Neural cell (in vitro differentiated cells): ENCODE measurements at regions not wholly inside any gene's neighbourhood (a gene's known extent, or its start where the extent isn't known, plus 50 kb on each side); places are given as distances from the start of the nearest gene placed in this dataset.

ENCODE experiments used
- H2AFZ ChIP-seq: fragments of 200-600, 300-800 bp; sonication (generic), shearing (Covaris generic); 2 replicates; pipeline ENCODE4 v1.6.0; 2014; ENCODE audit warnings: low read depth, mild to moderate bottlenecking, antibody characterized with exemption, low read length, moderate library complexity
- H3F3A ChIP-seq: fragments of 200-600 bp; shearing (Covaris generic); 2 replicates; pipeline ENCODE4 v1.6.1; 2016; ENCODE audit warnings: mild to moderate bottlenecking, moderate library complexity, mixed read lengths, antibody characterized with exemption, low read length; ENCODE audit not compliant: insufficient read depth, poor library complexity, severe bottlenecking
- H3K27ac ChIP-seq: fragments of 200-600, 300-800 bp; sonication (generic), shearing (Covaris generic); 2 replicates; pipeline ENCODE4 v1.5.1; 2014; ENCODE audit warnings: mild to moderate bottlenecking, low read length, moderate library complexity
- H3K27me3 ChIP-seq: fragments of 300-800, 200-600 bp; sonication (generic), shearing (Covaris generic); 2 replicates; pipeline ENCODE4 v1.6.0; 2014; ENCODE audit warnings: mild to moderate bottlenecking, low read depth, low read length, moderate library complexity; ENCODE audit not compliant: insufficient read depth
- H3K36me3 ChIP-seq: fragments of 300-800, 200-600 bp; sonication (generic), shearing (Covaris generic); 2 replicates; pipeline ENCODE4 v1.5.1; 2014; ENCODE audit warnings: mild to moderate bottlenecking, antibody characterized with exemption, low read length, moderate library complexity; ENCODE audit not compliant: insufficient read depth
- H3K4me2 ChIP-seq: fragments of 300-800, 200-600 bp; sonication (generic), shearing (Covaris generic); 2 replicates; pipeline ENCODE4 v1.6.0; 2014; ENCODE audit warnings: mild to moderate bottlenecking, low read length
- H3K4me3 ChIP-seq: fragments of 300-800, 200-600 bp; sonication (generic), shearing (Covaris generic); 2 replicates; pipeline ENCODE4 v1.5.1; 2014; ENCODE audit warnings: mild to moderate bottlenecking, low read length, moderate library complexity
- H3K79me2 ChIP-seq: fragments of 200-600 bp; shearing (Covaris generic); replicated peaks from 2 replicates; pipeline ENCODE4 v1.6.0; 2014; ENCODE audit warnings: mild to moderate bottlenecking, low read length, moderate library complexity; ENCODE audit not compliant: insufficient read depth
- H3K9ac ChIP-seq: fragments of 300-800, 200-600 bp; sonication (generic), shearing (Covaris generic); 2 replicates; pipeline ENCODE4 v1.6.1; 2016; ENCODE audit warnings: mild to moderate bottlenecking, low read length, mixed read lengths
- H3K9me2 ChIP-seq: fragments of 200-600 bp; shearing (Covaris generic); 2 replicates; pipeline ENCODE4 v1.6.1; 2016; ENCODE audit warnings: mild to moderate bottlenecking, low read length, mixed read lengths; ENCODE audit not compliant: insufficient read depth
- H3K9me3 ChIP-seq: fragments of 200-600, 300-800 bp; sonication (generic), shearing (Covaris generic); 2 replicates; pipeline ENCODE4 v1.6.1; 2016; ENCODE audit warnings: mild to moderate bottlenecking, mixed run types, low read length, moderate library complexity, mixed read lengths
- H4K20me1 ChIP-seq: fragments of 200-600 bp; shearing (Covaris generic); 2 replicates; pipeline ENCODE4 v1.6.1; 2016; ENCODE audit warnings: mild to moderate bottlenecking, mixed run types; ENCODE audit not compliant: insufficient read depth
- CTCF ChIP-seq: fragments of 450-650 bp; IDR thresholded peaks from 2 replicates; pipeline ENCODE4 v1.5.1; 2014; ENCODE audit warnings: antibody characterized with exemption, mild to moderate bottlenecking, moderate library complexity; ENCODE audit not compliant: poor library complexity, severe bottlenecking
- EP300 ChIP-seq: fragments of 450-650 bp; conservative IDR thresholded peaks from 2 replicates; pipeline ENCODE4 v1.6.1; 2014; ENCODE audit warnings: antibody characterized with exemption, mild to moderate bottlenecking, moderate library complexity; ENCODE audit not compliant: poor library complexity, severe bottlenecking
- EZH2 ChIP-seq: fragments of 200-600, 300-800 bp; shearing (Covaris generic), sonication (generic); IDR thresholded peaks from 2 replicates; pipeline ENCODE4 v1.6.1; 2014; ENCODE audit warnings: antibody characterized with exemption, low read length, borderline replicate concordance, mild to moderate bottlenecking; ENCODE audit not compliant: insufficient read depth, poor library complexity, severe bottlenecking
- MXI1 ChIP-seq: fragments of 450-650 bp; conservative IDR thresholded peaks from 2 replicates; pipeline ENCODE4 v1.6.1; 2014; ENCODE audit warnings: antibody characterized with exemption, mild to moderate bottlenecking; ENCODE audit not compliant: poor library complexity, severe bottlenecking
- POLR2AphosphoS5 ChIP-seq: IDR thresholded peaks from 2 replicates; pipeline ENCODE4 v1.6.1; 2012
- RAD21 ChIP-seq: fragments of 450-650 bp; conservative IDR thresholded peaks from 2 replicates; pipeline ENCODE4 v1.6.1; 2014; ENCODE audit warnings: antibody characterized with exemption, mild to moderate bottlenecking, moderate library complexity
- REST ChIP-seq: IDR thresholded peaks from 2 replicates; pipeline ENCODE4 v1.6.1; 2012; ENCODE audit warnings: borderline replicate concordance
- SMC3 ChIP-seq: fragments of 450-650 bp; conservative IDR thresholded peaks from 2 replicates; pipeline ENCODE4 v1.6.1; 2014; ENCODE audit warnings: antibody characterized with exemption, mild to moderate bottlenecking, moderate library complexity; ENCODE audit not compliant: poor library complexity
- TAF1 ChIP-seq: IDR thresholded peaks from 2 replicates; pipeline ENCODE4 v1.6.1; 2012; ENCODE audit warnings: low read depth

GRCh38 chr11:26144291-26144690, 187.6 kb upstream of the ANO3 start:
- Histone ChIP-seq H2AFZ (no peak overlapping the region), H3K27ac (no peak overlapping the region), H3K79me2 (no peaks in the 10 kb centered on the region), H3K36me3 (no peaks in the 10 kb centered on the region), H3K27me3 (no peaks in the 10 kb centered on the region), H3K4me2 (no peak overlapping the region), H3F3A (no peaks in the 10 kb centered on the region), H3K9me2 (no peaks in the 10 kb centered on the region), H3K4me3 (no peak overlapping the region), H3K9ac (no peak overlapping the region), H3K9me3 (no peaks in the 10 kb centered on the region), H4K20me1 (no peaks in the 10 kb centered on the region)
- TF ChIP-seq POLR2AphosphoS5 = no peak
- no peak for TF ChIP-seq CTCF
- TF ChIP-seq EP300 = no peak
- no peak for TF ChIP-seq RAD21
- no peak for TF ChIP-seq TAF1
- no peak for TF ChIP-seq MXI1
- TF ChIP-seq EZH2 = no peak
- TF ChIP-seq REST = no peak
- no peak for TF ChIP-seq SMC3

- H3K4me3 ChIP-seq = no peak overlapping the region
- H3K27me3 ChIP-seq = no peaks in the 10 kb centered on the region
- H3K9me3 ChIP-seq = no peaks in the 10 kb centered on the region
- no peaks in the 10 kb centered on the region for H3K79me2 ChIP-seq
- H3K9me2 ChIP-seq = no peaks in the 10 kb centered on the region
- TF ChIP-seq TAF1 = no peak
- no peak for TF ChIP-seq CTCF
- no peak for TF ChIP-seq RAD21
- TF ChIP-seq MXI1 = no peak
- no peak for TF ChIP-seq POLR2AphosphoS5
- no peak overlapping the region for H3K27ac ChIP-seq
- no peaks in the 10 kb centered on the region for H3F3A ChIP-seq
- H2AFZ ChIP-seq = no peak overlapping the region
- no peak overlapping the region for H3K4me2 ChIP-seq
- H4K20me1 ChIP-seq = no peaks in the 10 kb centered on the region
- no peaks in the 10 kb centered on the region for H3K36me3 ChIP-seq
- no peak overlapping the region for H3K9ac ChIP-seq
Measured at GRCh38 chr11:26144911-26145310, 187.0 kb upstream of the ANO3 start.
